Epithelial cell of prostate (primary cell): ENCODE measurements at regions not wholly inside any gene's neighbourhood (a gene's known extent, or its start where the extent isn't known, plus 50 kb on each side); places are given as distances from the start of the nearest gene placed in this dataset.

Experiments
- DNase-seq: peaks from one replicate; pipeline ENCODE4 v3.0.0-alpha.2; 2011; ENCODE audit warnings: low read depth, low spot score
- H3K27ac ChIP-seq: fragments of 450-650 bp; 2 replicates; pipeline ENCODE4 v1.5.1; 2017; ENCODE audit warnings: mild to moderate bottlenecking

DNA sequence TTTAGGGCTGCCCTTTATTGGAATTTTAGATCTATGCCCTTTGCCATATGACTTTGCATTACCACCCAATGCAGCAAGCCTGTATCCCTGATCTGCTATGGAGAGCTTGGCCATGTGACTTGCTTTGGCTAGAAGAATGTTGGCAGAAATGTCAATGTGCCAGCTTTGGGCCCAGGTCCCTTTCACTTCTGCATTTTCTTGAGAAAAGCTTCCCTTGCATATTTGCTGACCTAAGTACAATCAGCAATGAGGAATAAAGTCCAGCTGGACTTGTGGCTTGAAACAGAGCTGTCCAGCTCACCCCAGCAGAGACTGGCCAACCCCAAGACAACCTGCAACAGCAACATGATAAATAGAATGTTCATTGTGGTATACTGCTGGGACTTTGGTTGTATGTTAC, 135.9 kb downstream of the PAH start:
- DNase-seq = no peak
- no peak overlapping the region for H3K27ac ChIP-seq

DNA sequence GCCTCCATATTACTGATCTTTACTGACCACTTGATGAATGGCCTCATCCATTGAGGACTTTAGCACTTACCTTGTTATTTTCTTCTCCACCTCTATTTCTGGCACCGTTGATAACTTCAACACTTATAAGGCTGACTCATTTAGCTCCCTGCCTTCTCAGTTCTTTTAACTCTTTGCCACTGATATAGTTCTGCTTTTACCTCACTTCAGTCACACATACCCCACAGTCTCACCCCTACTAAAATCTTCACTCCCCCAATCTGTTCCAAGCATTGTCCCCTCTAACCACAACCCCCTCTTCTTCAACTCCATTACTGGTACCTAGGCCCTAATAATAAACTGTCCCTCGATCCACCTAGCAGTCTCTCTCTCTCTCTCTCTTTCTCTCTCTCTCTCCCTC, 141.0 kb downstream of the PAH start:
- H3K27ac ChIP-seq = no peak overlapping the region
- no peak for DNase-seq

DNA sequence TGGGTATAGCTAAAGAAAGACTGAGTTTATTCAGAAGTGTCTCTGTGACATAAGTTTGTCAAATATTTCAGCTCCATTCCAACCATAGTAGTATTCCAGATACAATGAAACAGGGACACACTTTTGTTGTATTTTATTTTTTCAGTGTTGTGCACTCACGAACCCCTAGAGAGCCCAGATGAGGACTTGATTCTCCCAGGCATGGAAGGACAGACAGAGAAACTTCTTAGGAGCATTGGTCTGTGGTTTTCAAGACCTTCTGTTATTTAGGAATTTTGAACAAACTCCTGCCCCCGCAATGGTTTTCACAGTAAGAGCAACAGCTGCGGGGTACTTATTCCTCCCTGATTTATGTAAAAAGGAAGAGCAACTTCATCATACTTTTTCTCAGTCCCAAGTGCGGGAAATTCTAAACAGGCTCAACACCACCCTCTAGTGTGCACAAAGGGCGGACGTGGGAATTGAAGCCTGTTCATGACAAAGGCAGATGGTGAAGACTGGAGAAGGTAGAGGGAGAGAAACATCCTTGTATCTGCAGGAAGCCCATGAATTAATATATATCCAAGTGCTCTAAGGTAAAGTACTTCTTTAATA, 147.6 kb downstream of the PAH start:
- no peak overlapping the region for H3K27ac ChIP-seq
- peak; percentile 3 for DNase-seq

GRCh38 chr12:102766961-102767360, 150.1 kb downstream of the PAH start:
- no peak overlapping the region for H3K27ac ChIP-seq
- no peak for DNase-seq

- no peak overlapping the region for H3K27ac ChIP-seq
- no peak for DNase-seq
Observed at GRCh38 chr12:102765736-102766135, 151.3 kb downstream of the PAH start.

- H3K27ac ChIP-seq = no peak overlapping the region
- no peak for DNase-seq
Observed at GRCh38 chr12:102763471-102763870, 153.6 kb downstream of the PAH start.

GRCh38 chr12:102763061-102763460, 154.0 kb downstream of the PAH start:
- DNase-seq = no peak
- H3K27ac ChIP-seq = no peak overlapping the region

GRCh38 chr12:102760322-102760721, 156.7 kb downstream of the PAH start:
- no peak overlapping the region for H3K27ac ChIP-seq
- DNase-seq = no peak

DNA sequence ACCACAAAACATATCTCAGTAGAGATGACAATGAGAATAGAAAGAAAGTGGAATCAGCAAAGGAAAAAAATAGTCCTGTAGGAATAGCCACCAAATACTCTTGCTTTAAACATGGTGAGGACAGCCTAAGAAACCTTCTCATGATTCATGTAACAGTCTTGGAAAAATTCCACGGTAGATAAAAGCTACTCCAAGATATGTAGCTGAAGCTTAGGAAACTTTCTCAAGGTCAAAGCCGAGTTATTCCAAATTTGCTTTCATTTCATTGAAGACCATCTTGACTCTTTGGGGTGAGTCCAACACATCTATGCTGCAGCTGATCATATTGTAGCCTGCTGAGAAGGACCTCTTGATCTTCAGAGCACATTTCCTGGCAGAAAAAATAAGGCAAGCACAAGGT, 157.6 kb downstream of the PAH start:
- DNase-seq = no peak
- no peak overlapping the region for H3K27ac ChIP-seq

- no peak overlapping the region for H3K27ac ChIP-seq
- DNase-seq = no peak
Observed at GRCh38 chr12:102757882-102758226, 159.2 kb downstream of the PAH start.

- DNase-seq = no peak
Observed at GRCh38 chr12:102757154-102757881, 159.7 kb downstream of the PAH start.

GRCh38 chr12:102756530-102756929, 160.5 kb downstream of the PAH start:
- DNase-seq = no peak

More at GRCh38 chr12:102757154-102757881, 159.7 kb downstream of the PAH start:
- no peak overlapping the region for H3K27ac ChIP-seq

GRCh38 chr12:102755266-102755665, 161.8 kb downstream of the PAH start:
- no peak overlapping the region for H3K27ac ChIP-seq
- no peak for DNase-seq

More at GRCh38 chr12:102756530-102756929, 160.5 kb downstream of the PAH start:
- H3K27ac ChIP-seq = no peak overlapping the region

DNA sequence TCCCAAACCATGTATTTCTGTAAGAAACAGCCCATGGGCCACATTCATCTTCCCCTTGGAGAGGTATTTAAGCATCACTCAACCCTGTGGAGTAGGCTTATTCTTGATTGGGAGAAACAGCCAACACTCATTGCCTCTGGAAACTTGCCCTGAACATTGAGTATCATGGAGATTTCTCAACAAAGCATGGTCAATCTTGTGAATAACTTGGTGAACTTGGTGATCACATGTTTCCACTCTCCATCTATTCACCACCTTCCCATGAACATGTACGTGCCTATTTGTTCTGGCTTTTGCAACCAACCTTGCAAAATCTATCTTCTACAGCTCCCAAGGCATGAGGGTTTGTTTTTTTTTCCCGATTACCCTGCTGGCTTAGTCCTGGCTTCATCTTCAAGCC, 163.2 kb downstream of the PAH start:
- DNase-seq = no peak
- no peak overlapping the region for H3K27ac ChIP-seq

DNA sequence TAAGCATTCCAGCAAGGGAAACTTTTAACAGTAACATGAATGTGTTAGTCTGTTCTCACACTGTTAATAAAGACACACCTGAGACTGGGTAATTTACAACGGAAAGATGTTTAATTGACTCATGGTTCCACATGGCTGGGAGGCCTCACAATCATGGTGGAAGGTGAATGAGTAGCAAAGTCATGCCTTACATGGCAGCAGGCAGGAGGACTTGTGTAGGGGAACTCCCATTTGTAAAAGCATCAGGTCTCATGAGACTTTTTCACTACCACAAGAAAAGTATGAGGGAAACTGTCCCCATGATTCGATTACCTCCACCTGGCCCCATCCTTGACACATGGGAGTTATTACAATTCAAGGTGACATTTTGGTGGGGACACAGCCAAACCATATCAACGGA, 168.3 kb downstream of the PAH start:
- DNase-seq = no peak
- H3K27ac ChIP-seq = no peak overlapping the region

DNA sequence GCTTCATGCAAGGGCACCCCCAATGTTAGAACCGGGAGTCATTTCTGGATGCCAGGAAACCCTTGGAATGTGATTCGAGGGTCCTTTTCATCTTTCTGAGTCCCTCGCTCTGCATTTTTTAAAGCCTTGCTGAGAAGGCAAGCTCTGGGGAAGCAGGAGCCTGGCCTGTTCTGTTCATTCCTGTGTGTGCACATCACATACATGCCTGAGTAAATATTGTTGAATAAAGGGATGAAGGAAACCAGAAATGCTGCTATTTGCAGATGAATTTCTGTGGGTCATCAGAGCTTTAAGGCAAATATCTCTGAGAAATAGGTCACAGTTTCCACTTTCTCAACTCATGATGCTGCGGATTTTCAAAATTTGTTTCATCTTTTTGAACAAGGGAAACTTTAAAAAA, 170.1 kb downstream of the PAH start:
- no peak overlapping the region for H3K27ac ChIP-seq
- no peak for DNase-seq

- no peak overlapping the region for H3K27ac ChIP-seq
- DNase-seq = no peak
Observed at GRCh38 chr12:102745971-102746600, 171.0 kb downstream of the PAH start.

- H3K27ac ChIP-seq = no peak overlapping the region
- DNase-seq = no peak
Observed at GRCh38 chr12:102741196-102741595, 175.8 kb downstream of the PAH start.

DNA sequence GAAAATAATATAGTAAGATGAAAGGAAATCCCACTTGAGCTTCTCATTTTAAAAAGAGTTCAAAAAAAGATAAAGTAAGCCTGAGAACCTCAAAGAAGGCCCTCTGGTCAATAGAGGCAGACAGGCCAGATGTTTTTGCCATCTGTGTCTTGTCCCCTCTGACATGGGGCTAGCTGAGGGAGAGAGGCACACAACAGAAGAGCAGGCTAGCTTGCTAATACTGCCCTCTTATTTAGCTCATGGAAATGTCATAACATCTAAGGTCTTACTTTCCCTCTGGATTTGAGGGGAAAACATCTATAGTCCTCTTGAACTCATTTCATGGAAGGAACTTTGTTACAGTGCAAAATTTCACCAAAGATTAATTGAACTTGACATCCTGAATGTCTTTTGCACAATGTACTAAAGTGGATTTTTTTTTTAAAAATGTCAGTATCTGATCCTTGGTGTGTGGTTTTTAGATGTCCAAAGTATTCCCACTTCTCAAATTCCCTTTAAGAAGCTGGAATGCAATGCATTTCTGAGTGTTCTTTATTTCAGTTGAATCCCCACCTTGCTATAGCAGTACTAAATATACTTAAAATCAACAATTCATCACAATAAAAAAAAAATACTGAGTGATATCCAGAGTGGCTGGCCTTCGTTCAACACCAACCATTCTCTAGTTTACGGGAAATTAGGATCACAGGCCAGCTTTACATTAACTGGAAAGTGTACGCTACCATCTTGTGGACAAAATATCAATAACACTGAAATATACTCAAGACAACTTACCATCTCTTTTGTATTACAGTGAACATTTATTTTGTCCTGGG, 176.7 kb downstream of the PAH start:
- H3K27ac ChIP-seq = no peak overlapping the region
- no peak for DNase-seq

GRCh38 chr12:102736328-102736727, 180.7 kb downstream of the PAH start:
- no peak overlapping the region for H3K27ac ChIP-seq

DNA sequence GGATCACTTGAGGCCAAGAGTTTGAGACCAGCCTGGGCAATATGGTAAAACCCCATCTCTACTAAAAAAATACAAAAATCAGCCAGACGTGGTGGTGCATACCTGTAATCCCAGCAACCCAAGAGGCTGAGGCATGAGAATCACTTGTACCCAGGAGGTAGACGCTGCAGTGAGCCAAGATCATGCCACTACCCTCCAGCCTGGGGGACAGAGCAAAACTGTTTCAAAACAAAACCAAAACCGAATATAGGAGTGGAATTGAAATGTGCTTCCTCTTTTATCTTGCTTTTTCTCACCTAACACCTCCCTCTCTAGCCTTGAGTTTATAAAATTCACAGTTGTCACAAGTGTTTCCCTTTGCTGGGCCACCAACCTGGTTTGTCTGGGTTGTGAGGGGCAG, 181.9 kb downstream of the PAH start:
- no peak for DNase-seq
- H3K27ac ChIP-seq = no peak overlapping the region

More at GRCh38 chr12:102736328-102736727, 180.7 kb downstream of the PAH start:
- no peak for DNase-seq
